Right cardiac atrium (tissue), 5 donors: ENCODE measurements at regions not wholly inside any gene's neighbourhood (a gene's known extent, or its start where the extent isn't known, plus 50 kb on each side); places are given as distances from the start of the nearest gene placed in this dataset.

Experiments
- ATAC-seq, 2 donors: fragments of 200-7000 bp; cut with Tn5 transposase; one replicate each; pipeline versions ENCODE4 v1.8.0 to v1.9.1; 2020; ENCODE audit warnings: moderate library complexity in 2 of 2, mild to moderate bottlenecking in 1 of 2
- DNase-seq, 3 donors: peaks; one replicate each; pipeline ENCODE4 v3.0.0-alpha.2; 2020
- H3K27ac ChIP-seq: one replicate; pipeline ENCODE4 v1.5.1; 2013; ENCODE audit warnings: mild to moderate bottlenecking, low read length, control low read depth, moderate library complexity
- H3K27me3 ChIP-seq: one replicate; pipeline ENCODE4 v1.6.1; 2013; ENCODE audit not compliant: control insufficient read depth, insufficient read depth
- H3K4me1 ChIP-seq: one replicate; pipeline ENCODE4 v1.6.1; 2013; ENCODE audit warnings: low read length; ENCODE audit not compliant: control insufficient read depth, insufficient read depth
- H3K4me3 ChIP-seq: one replicate; pipeline ENCODE4 v1.5.1; 2013; ENCODE audit warnings: low read length, control low read depth
- H3K9me3 ChIP-seq: one replicate; pipeline ENCODE4 v1.6.1; 2013; ENCODE audit warnings: low read length; ENCODE audit not compliant: control insufficient read depth
- WGBS: extraction: QIAGEN DNeasy Blood & Tissue Kit; methylation state at CpG from one replicate; pipeline ENCODE4 v1.1.7; 2013; 5-methylcytosine and 5-hydroxymethylcytosine counted together
- intact Hi-C, 4 donors: fragments of 100-400 bp; cut with DNase I; formaldehyde crosslinking; loops; one replicate each; pipeline versions ENCODE4 v1.11.0 to v1.14.0; 2022 to 2023
- donor health status: healthy with polysubstance abuse.
- donor health status: DM: no; HTN: yes; CAD: no.
- donor health status: DM: no; HTN: no; CAD: no.
- donor health status: DM: no; HTN: yes; CAD: no; lungs with severe emphysema.
- donor health status: DM: yes; HTN: yes; CAD: no.

DNA sequence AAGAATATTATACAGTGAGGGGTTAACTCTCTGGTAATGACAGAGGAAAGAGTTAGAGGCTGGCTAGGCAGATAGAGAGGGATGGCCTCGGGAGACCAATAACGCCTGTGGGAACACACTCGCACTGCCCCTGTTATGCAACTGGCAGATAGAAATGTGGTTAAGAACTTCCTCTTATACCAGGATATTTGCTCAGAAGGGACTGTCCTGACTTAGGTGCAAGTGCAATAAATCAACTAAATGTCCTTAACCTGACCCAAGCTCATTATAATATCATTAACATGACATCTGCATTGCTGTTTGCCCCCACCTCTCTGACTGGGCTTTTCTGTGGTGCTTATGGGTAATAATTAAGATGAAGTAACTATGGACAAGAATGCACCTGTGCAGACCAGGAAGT lies 1518.0 kb downstream of the NCAM2 start:
- H3K4me1 ChIP-seq, result no peaks in the 10 kb centered on the region
- 60% methylated on average over 3 of the region's 3 CpGs for WGBS
- ATAC-seq, result no peak
- DNase-seq, result no peak
- H3K4me3 ChIP-seq, result no peak overlapping the region
- intact Hi-C loops, result no loop called here
- H3K27ac ChIP-seq, result no peak overlapping the region
- no peaks in the 10 kb centered on the region for H3K9me3 ChIP-seq
- no peaks in the 10 kb centered on the region for H3K27me3 ChIP-seq

DNA sequence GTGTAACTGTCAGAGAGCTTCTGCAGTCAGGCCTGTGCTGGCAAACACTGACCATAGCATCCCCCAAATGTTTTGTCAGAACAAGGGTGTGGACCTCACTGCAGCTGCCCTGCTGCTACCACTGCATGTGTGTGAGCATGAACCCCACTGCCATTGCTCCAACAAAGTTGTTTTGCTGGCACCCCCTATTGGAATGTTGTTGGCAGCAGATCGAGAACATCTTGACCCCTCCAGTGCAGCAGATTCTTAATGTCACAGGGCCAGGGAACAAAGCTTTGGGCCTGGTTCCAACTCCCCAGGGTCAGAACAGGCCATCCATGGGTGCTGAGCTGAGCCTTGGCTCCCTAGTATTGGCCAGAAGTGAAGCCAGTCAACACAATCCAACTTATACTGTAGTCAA lies 1537.4 kb downstream of the NCAM2 start:
- Histone ChIP-seq H3K9me3 (no peaks in the 10 kb centered on the region), H3K4me1 (no peaks in the 10 kb centered on the region), H3K27me3 (no peaks in the 10 kb centered on the region), H3K27ac (no peak overlapping the region), H3K4me3 (no peak overlapping the region)
- WGBS, result 64% methylated on average over 1 of the region's 1 CpG
- intact Hi-C loops, result no loop called here
- DNase-seq (no peak), ATAC-seq (no peak)

DNA sequence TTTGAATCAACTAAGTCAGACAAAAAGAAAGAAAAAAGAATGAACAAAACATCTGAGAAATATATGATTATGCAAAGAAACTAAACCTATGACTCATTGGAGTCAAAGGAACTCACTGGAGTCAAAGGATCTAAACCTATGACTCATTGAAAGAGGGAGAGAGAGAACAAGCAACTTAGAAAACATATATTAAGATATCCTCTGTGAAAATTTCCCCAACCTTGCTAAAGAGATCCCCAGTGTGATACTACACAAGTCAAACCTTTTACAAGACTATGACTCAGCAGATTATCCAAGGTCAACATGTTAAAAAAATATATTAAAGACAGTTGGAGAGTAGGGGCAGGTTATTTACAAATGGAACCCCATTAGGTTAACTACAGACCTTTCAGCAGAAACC lies 1538.3 kb downstream of the NCAM2 start:
- Histone ChIP-seq H3K27ac (no peak overlapping the region), H3K4me3 (no peak overlapping the region), H3K9me3 (no peaks in the 10 kb centered on the region), H3K27me3 (no peaks in the 10 kb centered on the region), H3K4me1 (no peaks in the 10 kb centered on the region)
- DNase-seq (no peak), ATAC-seq (no peak)
- intact Hi-C loops, result no loop called here

DNA sequence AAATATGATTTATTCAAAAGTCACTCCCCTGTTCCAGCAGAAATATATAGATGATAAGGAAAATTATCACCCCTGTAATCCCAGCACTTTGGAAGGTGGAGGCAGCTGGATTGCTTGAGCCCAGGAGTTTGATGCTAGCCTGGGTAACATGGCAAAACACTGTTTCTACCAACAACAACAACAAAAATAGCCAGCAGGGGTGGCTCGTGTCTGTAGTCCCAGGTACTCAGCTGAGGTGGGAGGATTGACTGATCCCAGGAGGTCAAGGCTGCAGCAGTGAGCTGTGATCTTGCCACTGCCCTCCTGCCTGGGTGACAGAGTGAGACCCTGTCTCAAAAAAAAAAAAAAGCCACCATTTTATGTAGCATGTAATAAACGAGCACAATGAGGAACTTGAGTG lies 1546.5 kb downstream of the NCAM2 start:
- Histone ChIP-seq H3K27ac (no peak overlapping the region), H3K4me1 (no peaks in the 10 kb centered on the region), H3K9me3 (no peaks in the 10 kb centered on the region), H3K27me3 (no peaks in the 10 kb centered on the region), H3K4me3 (no peak overlapping the region)
- WGBS, result 47% methylated on average over 2 of the region's 2 CpGs
- ATAC-seq (no peak), DNase-seq (no peak)
- intact Hi-C loops, result no loop called here

DNA sequence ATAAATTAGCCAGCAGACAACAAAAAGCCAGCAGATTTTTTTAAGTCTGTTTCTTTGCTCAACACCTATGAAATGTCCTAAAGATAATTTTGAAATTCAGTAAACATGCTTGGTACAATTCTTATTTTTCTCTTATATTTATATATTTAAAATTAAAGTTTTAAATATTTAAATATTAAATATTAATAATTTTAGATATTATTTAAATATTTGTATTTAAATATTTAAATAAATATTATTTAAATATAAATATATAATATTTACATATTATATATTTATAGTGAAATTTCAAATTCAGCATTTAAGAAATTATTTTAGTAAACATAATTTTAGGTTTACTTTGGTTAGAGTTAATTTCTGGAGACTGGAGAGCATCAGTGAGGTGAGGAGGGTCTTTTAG lies 1554.2 kb downstream of the NCAM2 start:
- ATAC-seq (no peak), DNase-seq (no peak)
- Histone ChIP-seq H3K9me3 (no peaks in the 10 kb centered on the region), H3K27ac (no peak overlapping the region), H3K4me1 (no peaks in the 10 kb centered on the region), H3K27me3 (no peaks in the 10 kb centered on the region), H3K4me3 (no peak overlapping the region)
- intact Hi-C loops, result no loop called here

DNA sequence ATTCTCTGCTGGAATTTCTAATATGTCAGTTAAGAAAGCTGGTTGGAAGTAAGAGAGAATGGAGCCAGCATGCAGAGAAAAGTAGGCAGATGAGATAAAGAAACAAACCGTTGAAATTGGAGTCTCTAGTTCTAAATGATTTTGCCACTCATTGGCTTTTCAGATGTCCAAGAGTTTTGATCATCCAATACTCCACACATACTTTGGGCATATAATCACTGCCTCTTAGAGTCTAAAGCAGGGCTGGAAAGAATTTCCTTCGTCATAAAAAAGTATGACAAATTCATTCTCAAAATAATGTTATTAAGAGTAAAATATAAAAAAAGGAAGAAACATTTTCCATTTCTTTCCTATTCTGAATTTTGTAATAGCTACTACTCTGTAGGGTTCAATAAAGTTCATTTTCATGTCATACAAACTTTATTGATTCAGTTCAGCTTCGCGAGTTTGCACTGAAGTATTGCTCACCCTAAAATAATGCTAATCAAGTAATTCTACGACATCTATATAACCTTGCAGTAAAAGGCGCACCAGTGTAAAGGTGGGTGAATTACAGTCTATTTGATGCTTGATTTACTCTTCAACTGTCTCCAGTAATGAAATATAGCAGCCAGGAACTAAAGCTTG lies 1556.6 kb downstream of the NCAM2 start:
- 70% methylated on average over 6 of the region's 6 CpGs for WGBS
- Histone ChIP-seq H3K4me1 (no peaks in the 10 kb centered on the region), H3K4me3 (no peak overlapping the region), H3K27me3 (no peaks in the 10 kb centered on the region), H3K27ac (no peak overlapping the region), H3K9me3 (no peaks in the 10 kb centered on the region)
- no peak for DNase-seq
- intact Hi-C loops, result no loop called here
- no peak for ATAC-seq

DNA sequence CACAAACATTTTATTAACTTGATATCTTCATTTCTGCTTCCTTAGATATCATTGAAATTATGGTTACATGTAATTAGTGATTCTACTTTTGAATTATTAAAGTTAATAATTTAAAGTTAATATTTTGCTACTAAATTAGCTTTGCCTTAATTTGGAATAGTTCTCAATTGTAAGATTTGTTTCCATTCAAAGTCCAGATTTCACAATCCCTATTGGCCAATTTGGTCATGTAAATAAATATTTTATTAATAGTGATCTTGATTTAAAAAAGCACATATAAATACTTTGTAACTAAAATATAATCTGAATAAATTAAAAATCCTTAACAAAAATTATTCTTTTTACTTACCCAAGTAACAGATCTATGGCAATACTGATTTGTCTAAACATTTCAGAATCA lies 1558.6 kb downstream of the NCAM2 start:
- ATAC-seq, result no peak

DNA sequence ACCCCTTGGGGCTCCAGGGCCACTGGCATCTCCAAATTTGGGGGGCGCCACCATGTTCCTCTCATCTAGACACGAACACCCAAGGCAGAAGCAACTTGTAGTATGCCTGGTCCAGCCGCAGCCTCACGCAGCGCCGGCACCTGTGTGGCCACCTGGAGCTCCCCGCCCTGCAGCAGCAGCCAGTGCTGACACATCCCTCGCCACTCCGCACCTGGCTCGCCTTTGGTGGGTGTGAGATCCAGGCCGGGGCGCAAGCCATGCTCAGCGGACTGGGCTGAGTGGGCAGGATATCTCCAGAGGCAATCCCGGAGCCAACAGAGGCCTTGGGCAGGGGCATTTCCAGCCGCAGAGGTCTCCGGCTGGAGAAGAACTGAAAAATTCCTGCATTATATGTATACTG lies 1563.7 kb downstream of the NCAM2 start:
- no peak overlapping the region for H3K4me3 ChIP-seq
- ATAC-seq, result no peak
- intact Hi-C loops, result no loop called here
- no peaks in the 10 kb centered on the region for H3K27me3 ChIP-seq
- 92% methylated on average over 16 of the region's 16 CpGs for WGBS
- H3K9me3 ChIP-seq, result no peaks in the 10 kb centered on the region
- peak in 1 of 3 donors; percentile 41 for DNase-seq
- no peaks in the 10 kb centered on the region for H3K4me1 ChIP-seq
- no peak overlapping the region for H3K27ac ChIP-seq

More for the DNA sequence above, 1558.6 kb downstream of the NCAM2 start:
- Histone ChIP-seq H3K4me3 (no peak overlapping the region), H3K27me3 (no peaks in the 10 kb centered on the region), H3K4me1 (no peaks in the 10 kb centered on the region), H3K27ac (no peak overlapping the region), H3K9me3 (no peaks in the 10 kb centered on the region)
- no peak for DNase-seq
- intact Hi-C loops, result no loop called here

DNA sequence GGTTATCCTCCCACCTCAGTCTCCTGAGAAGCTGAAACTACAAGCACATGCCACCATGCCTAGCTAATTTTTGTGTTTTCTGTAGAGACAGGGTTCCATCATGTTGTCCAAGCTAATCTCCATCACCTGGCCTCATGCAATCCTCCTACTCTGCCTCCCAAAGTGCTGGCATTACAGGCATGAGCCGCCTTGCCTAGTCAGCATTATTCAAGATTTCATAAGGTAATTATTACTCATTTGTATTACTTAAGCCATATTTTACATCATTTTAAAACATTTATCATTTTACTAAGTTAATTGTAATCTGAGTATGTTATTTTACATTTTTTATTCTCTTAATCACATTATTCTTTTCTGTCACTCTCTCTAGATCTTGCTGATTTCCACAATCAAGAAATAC lies 1575.6 kb downstream of the NCAM2 start:
- no peaks in the 10 kb centered on the region for H3K27me3 ChIP-seq
- ATAC-seq (no peak), DNase-seq (no peak)
- intact Hi-C loops, result no loop called here
- no peak overlapping the region for H3K27ac ChIP-seq
- 93% methylated on average over 1 of the region's 1 CpG for WGBS
- no peaks in the 10 kb centered on the region for H3K9me3 ChIP-seq
- H3K4me3 ChIP-seq, result no peak overlapping the region
- no peaks in the 10 kb centered on the region for H3K4me1 ChIP-seq

DNA sequence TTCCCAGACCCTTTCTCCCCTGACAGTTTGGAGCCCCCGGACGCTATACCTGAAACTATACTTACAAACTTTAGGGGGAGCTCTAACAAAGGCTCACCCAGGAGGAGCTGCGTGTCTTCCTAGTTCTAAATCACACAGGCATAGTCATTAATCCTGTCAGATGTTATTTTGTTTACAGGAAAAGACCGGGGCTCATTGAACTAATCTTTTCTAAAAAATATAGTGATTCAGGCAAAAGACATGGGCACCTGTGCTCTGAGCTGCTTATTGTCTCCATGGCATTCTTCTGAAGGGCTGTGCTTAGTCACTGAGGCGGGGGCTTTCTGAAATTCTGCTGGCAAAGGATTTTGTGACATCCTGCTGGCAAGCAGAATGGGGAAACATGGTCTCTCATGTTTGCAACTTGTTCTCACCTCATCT lies 1577.0 kb downstream of the NCAM2 start:
- 10% methylated on average over 5 of the region's 5 CpGs for WGBS
- no peaks in the 10 kb centered on the region for H3K4me1 ChIP-seq
- H3K9me3 ChIP-seq, result no peaks in the 10 kb centered on the region
- no peak overlapping the region for H3K27ac ChIP-seq
- no peaks in the 10 kb centered on the region for H3K27me3 ChIP-seq
- ATAC-seq (peak in 1 of 2 donors; percentile 42), DNase-seq (no peak)
- H3K4me3 ChIP-seq, result no peak overlapping the region
- intact Hi-C loops, result no loop called here

DNA sequence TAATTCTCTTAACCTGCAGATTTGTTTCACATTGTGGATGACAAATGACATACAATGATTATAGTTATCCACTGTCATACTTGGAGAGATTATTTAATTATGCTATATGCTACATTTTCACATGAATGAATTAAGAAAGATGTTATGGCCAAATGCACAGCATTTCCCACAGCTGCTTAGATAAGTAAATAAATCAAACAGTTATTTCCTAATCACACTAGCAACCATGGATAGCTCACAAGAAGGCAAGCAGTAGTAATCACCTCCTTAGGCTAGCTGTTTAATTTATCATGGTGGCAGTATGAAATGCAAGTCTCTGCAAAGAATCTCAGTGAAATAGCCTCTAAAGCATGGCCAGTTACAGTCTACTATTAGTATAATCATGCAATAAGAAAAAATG lies 1581.5 kb downstream of the NCAM2 start:
- Histone ChIP-seq H3K27me3 (no peaks in the 10 kb centered on the region), H3K4me1 (no peaks in the 10 kb centered on the region), H3K4me3 (no peak overlapping the region), H3K9me3 (no peaks in the 10 kb centered on the region), H3K27ac (no peak overlapping the region)
- DNase-seq (no peak), ATAC-seq (no peak)
- intact Hi-C loops, result no loop called here

DNA sequence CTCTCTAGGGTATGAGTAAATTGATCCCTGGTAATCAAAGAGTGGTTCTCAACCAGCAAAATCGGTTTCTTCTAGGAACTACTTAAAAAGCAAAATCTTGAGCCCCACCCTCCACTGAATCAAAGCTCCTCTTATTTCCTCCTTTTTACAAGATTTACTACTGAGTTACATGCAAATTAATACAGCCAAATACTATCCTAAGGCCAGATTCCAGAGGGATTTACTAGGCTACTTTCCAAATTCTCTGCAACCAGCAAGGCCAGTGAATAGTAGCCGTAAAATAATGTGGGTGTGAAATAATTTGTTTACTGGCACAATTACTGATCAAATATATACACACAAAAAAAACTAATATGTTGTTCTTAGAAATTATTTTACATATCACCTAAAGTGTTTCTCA lies 1583.8 kb downstream of the NCAM2 start:
- 37% methylated on average over 2 of the region's 2 CpGs for WGBS
- Histone ChIP-seq H3K4me1 (no peaks in the 10 kb centered on the region), H3K27ac (no peak overlapping the region), H3K4me3 (no peak overlapping the region), H3K9me3 (no peaks in the 10 kb centered on the region), H3K27me3 (no peaks in the 10 kb centered on the region)
- intact Hi-C loops, result no loop called here
- DNase-seq (no peak), ATAC-seq (no peak)
